Fibroblast of skin of right quadriceps (primary cell): ENCODE measurements at regions not wholly inside any gene's neighbourhood (a gene's known extent, or its start where the extent isn't known, plus 50 kb on each side); places are given as distances from the start of the nearest gene placed in this dataset.
"Not testable (repeated sequence)": the region's sequence is repeated elsewhere in the genome, so short reads cannot be mapped to it uniquely, and the experiment has no call there.

Source experiments
- DNase-seq: peaks from one replicate; pipeline ENCODE4 v3.0.0-alpha.2; 2013

GRCh38 chr5:83889971-83890745, 169.5 kb upstream of the HAPLN1 start:
- DNase-seq = no peak

- DNase-seq = peak; percentile 28
Measured at GRCh38 chr5:83877911-83878706, 157.5 kb upstream of the HAPLN1 start.

- DNase-seq = no peak
Measured at GRCh38 chr5:83871533-83872395, 151.1 kb upstream of the HAPLN1 start.

GRCh38 chr5:83866181-83866580, 145.5 kb upstream of the HAPLN1 start:
- no peak for DNase-seq

- no peak for DNase-seq
Measured at GRCh38 chr5:83865579-83865978, 144.9 kb upstream of the HAPLN1 start.

GRCh38 chr5:83864652-83865051, 144.0 kb upstream of the HAPLN1 start:
- no peak for DNase-seq

- DNase-seq = no peak
Measured at GRCh38 chr5:83857341-83857740, 136.7 kb upstream of the HAPLN1 start.

GRCh38 chr5:83856881-83857280, 136.2 kb upstream of the HAPLN1 start:
- DNase-seq = no peak

- not testable (repeated sequence) for DNase-seq
Measured at GRCh38 chr5:83850412-83850811, 129.8 kb upstream of the HAPLN1 start.

- no peak for DNase-seq
Measured at GRCh38 chr5:83848941-83849340, 128.3 kb upstream of the HAPLN1 start.

- DNase-seq = no peak
Measured at GRCh38 chr5:83846624-83847350, 126.1 kb upstream of the HAPLN1 start.

GRCh38 chr5:83844449-83845068, 123.9 kb upstream of the HAPLN1 start:
- peak; percentile 90 for DNase-seq

- DNase-seq = no peak
Measured at GRCh38 chr5:83839788-83840187, 119.1 kb upstream of the HAPLN1 start.

GRCh38 chr5:83839256-83839655, 118.6 kb upstream of the HAPLN1 start:
- no peak for DNase-seq

- peak; percentile 75 for DNase-seq
Measured at GRCh38 chr5:83837265-83837907, 116.7 kb upstream of the HAPLN1 start.

- DNase-seq = no peak
Measured at GRCh38 chr5:83834306-83834705, 113.7 kb upstream of the HAPLN1 start.

- no peak for DNase-seq
Measured at GRCh38 chr5:83831834-83832233, 111.2 kb upstream of the HAPLN1 start.

GRCh38 chr5:83827111-83827557, 106.5 kb upstream of the HAPLN1 start:
- peak; percentile 41 for DNase-seq

- DNase-seq = no peak
Measured at GRCh38 chr5:83817591-83817990, 96.9 kb upstream of the HAPLN1 start.

GRCh38 chr5:83815661-83816060, 95.0 kb upstream of the HAPLN1 start:
- no peak for DNase-seq

- no peak for DNase-seq
Measured at GRCh38 chr5:83810511-83810910, 89.9 kb upstream of the HAPLN1 start.
